Activated B cell treated with CpG ODN at 0.5 μM for 24 hours (primary cell): ENCODE measurements at regions not wholly inside any gene's neighbourhood (a gene's known extent, or its start where the extent isn't known, plus 50 kb on each side); places are given as distances from the start of the nearest gene placed in this dataset.

ENCODE experiments used
- ATAC-seq: fragments of 200-7000 bp; cut with Tn5 transposase; one replicate; pipeline ENCODE4 v1.10.0; 2021; ENCODE audit warnings: low read depth, mild to moderate bottlenecking, moderate library complexity
- CTCF ChIA-PET: fragments of 350-600 bp; sonication (Branson Sonifier 250); formaldehyde crosslinking; loops from one replicate; lab custom pipeline; 2021; ENCODE audit warnings: antibody characterized with exemption; lab: Charles Lee
- POLR2A ChIA-PET: fragments of 350-600 bp; sonication (Branson Sonifier 250); formaldehyde crosslinking; loops from one replicate; lab custom pipeline; 2021; ENCODE audit warnings: antibody characterized with exemption; lab: Charles Lee
- DNase-seq: peaks from one replicate; pipeline ENCODE4 v3.0.0; 2022
- H3K27ac Mint-ChIP-seq: one replicate; pipeline ENCODE4 v1.8.0; 2020; ENCODE audit warnings: mixed read lengths
- H3K27me3 Mint-ChIP-seq: one replicate; pipeline ENCODE4 v1.8.0; 2021; ENCODE audit warnings: mixed read lengths
- H3K36me3 Mint-ChIP-seq: one replicate; pipeline ENCODE4 v1.8.0; 2021; ENCODE audit warnings: low read depth, mixed read lengths
- H3K4me1 Mint-ChIP-seq: one replicate; pipeline ENCODE4 v1.8.0; 2021; ENCODE audit warnings: mixed read lengths
- H3K4me3 Mint-ChIP-seq: one replicate; pipeline ENCODE4 v1.8.0; 2020; ENCODE audit warnings: mild to moderate bottlenecking, mixed read lengths
- H3K9me3 Mint-ChIP-seq: one replicate; pipeline ENCODE4 v1.8.0; 2020; ENCODE audit warnings: mixed read lengths
- CTCF ChIP-seq: fragments of 200-600 bp; IDR thresholded peaks from one replicate; pipeline ENCODE4 v1.8.0; 2022; ENCODE audit warnings: antibody characterized with exemption, mild to moderate bottlenecking
- intact Hi-C: fragments of 100-400 bp; cut with micrococcal nuclease; formaldehyde crosslinking; loops from one replicate; pipeline ENCODE4 v1.15.1; 2024

GRCh38 chr2:64359892-64360657, 93.9 kb upstream of the LGALSL start:
- Mint-ChIP-seq H3K36me3 (no peaks in the 10 kb centered on the region), H3K9me3 (no peaks in the 10 kb centered on the region), H3K4me3 (peak overlapping the region; percentile 55), H3K27me3 (peaks cover 15% of the 10 kb centered on the region), H3K27ac (no peak overlapping the region), H3K4me1 (peaks cover 15% of the 10 kb centered on the region)
- ChIA-PET CTCF (interaction anchor here (1.2 to 2.8 kb wide), 3 partner anchors 29 to 128 kb away, joined by 3 to 7 read pairs (median 4); no protein-coding TSS in a partner anchor), POLR2A (no interaction called here)
- ATAC-seq (peak; percentile 90), DNase-seq (no peak)
- no peak for TF ChIP-seq CTCF
- intact Hi-C loops = no loop called here

DNA sequence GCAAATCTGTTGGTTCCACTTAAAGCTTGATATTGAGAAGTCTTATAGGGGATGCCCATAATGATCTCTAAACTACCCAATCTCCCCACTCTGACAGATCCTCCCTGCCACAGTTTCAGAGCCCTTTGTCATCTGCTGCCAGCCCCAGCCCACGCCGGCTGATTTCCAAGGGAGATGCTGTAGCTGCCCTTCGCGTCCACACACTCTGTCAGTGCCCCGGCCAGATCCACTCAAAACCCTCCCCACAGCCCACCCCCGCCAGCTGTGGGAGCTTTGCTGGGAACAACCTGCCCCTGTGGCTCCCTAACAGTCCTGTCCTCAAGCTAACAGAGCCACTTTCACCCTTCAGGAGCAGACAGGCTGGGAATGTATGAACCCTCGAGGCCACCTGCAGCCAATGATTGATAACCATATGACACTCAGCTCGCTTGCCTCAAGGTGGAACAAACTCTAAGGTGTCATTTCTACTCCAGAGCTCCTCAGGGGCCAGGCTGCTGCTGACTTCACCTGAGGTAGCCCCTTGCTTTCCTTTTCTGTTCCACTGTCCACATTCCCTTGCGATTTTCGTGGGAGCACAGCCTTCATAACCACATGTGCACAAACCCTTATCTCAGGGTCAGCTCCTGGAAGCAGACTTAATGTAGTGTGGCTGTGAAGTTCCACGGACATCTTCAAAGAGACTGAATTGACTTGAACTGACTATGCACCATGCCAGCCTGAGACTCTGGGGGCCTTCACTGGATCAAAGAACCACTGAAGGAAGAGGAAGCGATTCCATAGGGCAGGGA, 92.6 kb upstream of the LGALSL start:
- TF ChIP-seq CTCF = no peak
- H3K9me3 Mint-ChIP-seq = no peaks in the 10 kb centered on the region
- DNase-seq (no peak), ATAC-seq (no peak)
- no peaks in the 10 kb centered on the region for H3K36me3 Mint-ChIP-seq
- peaks cover 15% of the 10 kb centered on the region for H3K4me1 Mint-ChIP-seq
- H3K4me3 Mint-ChIP-seq = no peak overlapping the region
- H3K27ac Mint-ChIP-seq = no peak overlapping the region
- H3K27me3 Mint-ChIP-seq = peaks cover 12% of the 10 kb centered on the region
- intact Hi-C loops = no loop called here
- CTCF ChIA-PET = interaction anchor here (2.8 kb wide), 1 partner anchor 30 kb away, joined by 7 read pairs; no protein-coding TSS in a partner anchor
- POLR2A ChIA-PET = no interaction called here

- CTCF ChIA-PET = interaction anchor here (0.8 kb wide), 1 partner anchor 125 kb away, joined by 3 read pairs; no protein-coding TSS in a partner anchor
Observed at GRCh38 chr2:64362562-64363026, 91.4 kb upstream of the LGALSL start.

DNA sequence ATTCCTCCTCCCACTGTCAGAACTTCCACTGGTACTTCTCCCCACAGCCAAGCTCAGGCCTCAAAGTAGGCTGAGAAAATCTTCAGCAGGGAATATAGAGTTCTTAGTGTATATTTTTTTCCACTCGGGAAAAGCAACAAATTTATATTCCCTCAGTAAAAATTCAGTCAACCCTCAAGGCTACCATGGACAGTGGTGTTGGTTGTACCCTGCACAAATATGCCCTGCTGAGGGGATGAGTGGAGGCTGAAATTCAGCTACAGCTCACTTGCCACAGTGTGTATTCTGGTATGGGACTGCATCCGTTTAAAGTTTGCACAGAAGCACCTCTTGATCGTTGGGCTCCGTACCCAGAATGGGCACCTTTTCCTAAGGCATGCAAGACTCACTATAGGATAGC, 90.8 kb upstream of the LGALSL start:
- Mint-ChIP-seq H3K27ac (no peak overlapping the region), H3K36me3 (no peaks in the 10 kb centered on the region), H3K27me3 (peaks cover 9% of the 10 kb centered on the region), H3K9me3 (no peaks in the 10 kb centered on the region), H3K4me3 (no peak overlapping the region), H3K4me1 (peaks cover 15% of the 10 kb centered on the region)
- intact Hi-C loops = no loop called here
- DNase-seq (no peak), ATAC-seq (no peak)
- CTCF ChIA-PET = interaction anchor here (0.8 kb wide), 1 partner anchor 125 kb away, joined by 3 read pairs; no protein-coding TSS in a partner anchor
- TF ChIP-seq CTCF = no peak
- POLR2A ChIA-PET = interaction anchor here (0.6 kb wide), 1 partner anchor 272 kb away, joined by 5 read pairs; no protein-coding TSS in a partner anchor

More at GRCh38 chr2:64362562-64363026, 91.4 kb upstream of the LGALSL start:
- H3K4me1 Mint-ChIP-seq = peaks cover 15% of the 10 kb centered on the region
- H3K27me3 Mint-ChIP-seq = peaks cover 11% of the 10 kb centered on the region
- ATAC-seq (no peak), DNase-seq (no peak)
- intact Hi-C loops = no loop called here
- no peak for TF ChIP-seq CTCF
- no peaks in the 10 kb centered on the region for H3K36me3 Mint-ChIP-seq
- H3K4me3 Mint-ChIP-seq = no peak overlapping the region
- no peak overlapping the region for H3K27ac Mint-ChIP-seq
- no peaks in the 10 kb centered on the region for H3K9me3 Mint-ChIP-seq
- POLR2A ChIA-PET = no interaction called here

DNA sequence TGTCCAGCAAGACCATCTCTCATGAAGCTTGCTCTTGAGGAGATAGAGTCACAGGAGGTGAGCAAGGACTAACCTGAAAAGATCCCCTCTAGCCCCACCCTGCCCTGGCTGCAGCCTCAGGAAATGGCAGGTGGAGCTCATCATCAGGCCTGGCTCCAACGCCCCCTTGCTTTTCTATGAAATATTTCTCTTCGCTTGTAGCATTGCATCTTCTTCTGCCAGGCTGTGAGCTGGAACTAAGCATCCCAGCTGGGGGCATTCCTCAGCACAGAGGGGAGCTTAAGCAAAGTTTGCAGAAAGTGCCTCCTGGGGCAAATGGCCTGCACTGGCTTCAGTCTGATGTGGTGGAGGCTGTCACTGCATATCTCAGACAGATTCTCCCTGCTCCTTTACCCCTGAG, 90.1 kb upstream of the LGALSL start:
- ChIA-PET CTCF (no interaction called here), POLR2A (interaction anchor here (0.6 kb wide), 1 partner anchor 272 kb away, joined by 5 read pairs; no protein-coding TSS in a partner anchor)
- H3K9me3 Mint-ChIP-seq = no peaks in the 10 kb centered on the region
- ATAC-seq (no peak), DNase-seq (no peak)
- H3K27me3 Mint-ChIP-seq = peaks cover 9% of the 10 kb centered on the region
- peaks cover 15% of the 10 kb centered on the region for H3K4me1 Mint-ChIP-seq
- H3K27ac Mint-ChIP-seq = no peak overlapping the region
- intact Hi-C loops = no loop called here
- H3K36me3 Mint-ChIP-seq = no peaks in the 10 kb centered on the region
- TF ChIP-seq CTCF = no peak
- no peak overlapping the region for H3K4me3 Mint-ChIP-seq
